Liver (tissue), 8 donors: ENCODE measurements at regions not wholly inside any gene's neighbourhood (a gene's known extent, or its start where the extent isn't known, plus 50 kb on each side); places are given as distances from the start of the nearest gene placed in this dataset.
A peak's percentile ranks its signal among the peaks of the same experiment; 100 is the strongest.

Experiments used
- DNase-seq: peaks from one replicate; pipeline ENCODE4 v3.0.0-alpha.2; 2017; ENCODE audit warnings: low spot score
- H3K27ac ChIP-seq, 2 donors: one replicate each; pipeline ENCODE4 v1.7.0; 2013; ENCODE audit warnings: inconsistent platforms in 2 of 2, low read length in 2 of 2, control low read depth in 1 of 2, low read depth in 1 of 2, mild to moderate bottlenecking in 1 of 2
- H3K27me3 ChIP-seq, 4 donors: one replicate each; pipeline versions ENCODE4 v1.6.1 to v1.7.0; 2013; ENCODE audit warnings: low read length in 3 of 4, inconsistent platforms in 1 of 4, mild to moderate bottlenecking in 1 of 4, moderate library complexity in 1 of 4; ENCODE audit not compliant: control insufficient read depth in 4 of 4, insufficient read depth in 4 of 4
- H3K36me3 ChIP-seq, 4 donors: one replicate each; pipeline versions ENCODE4 v1.6.1 to v1.7.0; 2013; ENCODE audit warnings: low read length in 3 of 4, mild to moderate bottlenecking in 3 of 4, low read depth in 1 of 4, moderate library complexity in 1 of 4; ENCODE audit not compliant: control insufficient read depth in 4 of 4, insufficient read depth in 3 of 4
- H3K4me1 ChIP-seq, 4 donors: one replicate each; pipeline versions ENCODE4 v1.6.1 to v1.7.0; 2013; ENCODE audit warnings: low read length in 3 of 4, mild to moderate bottlenecking in 3 of 4, moderate library complexity in 1 of 4; ENCODE audit not compliant: control insufficient read depth in 4 of 4, insufficient read depth in 4 of 4
- H3K4me3 ChIP-seq, 3 donors: one replicate each; pipeline versions ENCODE4 v1.6.1 to v1.7.0; 2013; ENCODE audit warnings: low read length in 3 of 3, control low read depth in 1 of 3, low read depth in 1 of 3, mild to moderate bottlenecking in 1 of 3
- H3K9ac ChIP-seq, 2 donors: one replicate each; pipeline ENCODE4 v1.7.0; 2013; ENCODE audit warnings: low read length in 2 of 2, mild to moderate bottlenecking in 2 of 2, moderate library complexity in 2 of 2, control low read depth in 1 of 2, low read depth in 1 of 2
- H3K9me3 ChIP-seq, 4 donors: one replicate each; pipeline versions ENCODE4 v1.6.1 to v1.7.0; 2013; ENCODE audit warnings: low read length in 3 of 4; ENCODE audit not compliant: control insufficient read depth in 4 of 4
- ATF3 ChIP-seq: IDR thresholded peaks from 2 replicates; pipeline ENCODE4 v1.6.1; 2016; ENCODE audit warnings: antibody characterized with exemption
- CTCF ChIP-seq: fragments of 150-350 bp; IDR thresholded peaks from 2 replicates; pipeline ENCODE4 v1.5.1; 2017; ENCODE audit warnings: improper control_type of control experiment, low read depth, low read length; ENCODE audit not compliant: missing input control
- EGR1 ChIP-seq, 2 donors: IDR thresholded peaks; 2 replicates each; pipeline ENCODE4 v1.6.1; 2016 to 2018; ENCODE audit warnings: antibody characterized with exemption in 2 of 2, low read depth in 2 of 2
- FOXA1 ChIP-seq: IDR thresholded peaks from 2 replicates; pipeline ENCODE4 v1.6.1; 2016; ENCODE audit warnings: antibody characterized with exemption
- FOXA2 ChIP-seq: IDR thresholded peaks from 2 replicates; pipeline ENCODE4 v1.6.1; 2016; ENCODE audit warnings: antibody characterized with exemption
- GABPA ChIP-seq, 2 donors: IDR thresholded peaks in 1 of 2; conservative IDR thresholded peaks in 1 of 2; 2 replicates each; pipeline ENCODE4 v1.6.1; 2016; ENCODE audit warnings: antibody characterized with exemption in 2 of 2, mild to moderate bottlenecking in 1 of 2, moderate library complexity in 1 of 2
- HNF4A ChIP-seq, 2 donors: conservative IDR thresholded peaks; 2 replicates each; pipeline ENCODE4 v1.6.1; 2016; ENCODE audit warnings: antibody characterized with exemption in 2 of 2, mild to moderate bottlenecking in 2 of 2
- HNF4G ChIP-seq: IDR thresholded peaks from 2 replicates; pipeline ENCODE4 v1.6.1; 2016; ENCODE audit warnings: antibody characterized with exemption
- JUND ChIP-seq, 2 donors: IDR thresholded peaks; 2 replicates each; pipeline ENCODE4 v1.6.1; 2016; ENCODE audit warnings: antibody characterized with exemption in 2 of 2
- MAX ChIP-seq: IDR thresholded peaks from 2 replicates; pipeline ENCODE4 v1.6.1; 2016; ENCODE audit warnings: antibody characterized with exemption
- NR2F2 ChIP-seq: IDR thresholded peaks from 2 replicates; pipeline ENCODE4 v1.6.1; 2016; ENCODE audit warnings: antibody characterized with exemption
- RAD21 ChIP-seq, 2 donors: IDR thresholded peaks; 2 replicates each; pipeline ENCODE4 v1.6.1; 2016; ENCODE audit warnings: antibody characterized with exemption in 2 of 2, mild to moderate bottlenecking in 2 of 2
- REST ChIP-seq: IDR thresholded peaks from 2 replicates; pipeline ENCODE4 v1.6.1; 2016; ENCODE audit warnings: antibody characterized with exemption, mild to moderate bottlenecking
- RXRA ChIP-seq, 2 donors: IDR thresholded peaks; 2 replicates each; pipeline ENCODE4 v1.6.1; 2017 to 2018; ENCODE audit warnings: antibody characterized with exemption in 2 of 2, mild to moderate bottlenecking in 1 of 2
- SP1 ChIP-seq: IDR thresholded peaks from 2 replicates; pipeline ENCODE4 v1.6.1; 2018; ENCODE audit warnings: antibody characterized with exemption, mild to moderate bottlenecking
- TAF1 ChIP-seq: conservative IDR thresholded peaks from 2 replicates; pipeline ENCODE4 v1.6.1; 2016; ENCODE audit warnings: antibody characterized with exemption, mild to moderate bottlenecking
- YY1 ChIP-seq: IDR thresholded peaks from 2 replicates; pipeline ENCODE4 v1.6.1; 2016; ENCODE audit warnings: antibody characterized with exemption, mild to moderate bottlenecking
- ZBTB33 ChIP-seq: IDR thresholded peaks from 2 replicates; pipeline ENCODE4 v1.6.1; 2016; ENCODE audit warnings: antibody characterized with exemption
- WGBS: extraction: QIAGEN DNeasy Blood & Tissue Kit; methylation state at CpG from one replicate; pipeline ENCODE4 v1.1.7; 2013; 5-methylcytosine and 5-hydroxymethylcytosine counted together
- donor health status: healthy.
- donor health status: healthy.
- donor health status: healthy.
- donor health status: healthy.
- donor health status: healthy.

- Histone ChIP-seq H3K27me3 (no peaks in the 10 kb centered on the region), H3K4me3 (no peak overlapping the region), H3K9me3 (no peaks in the 10 kb centered on the region), H3K9ac (no peak overlapping the region), H3K4me1 (peaks cover 6 to 20% (median 16%) of the 10 kb centered on the region in 4 donors), H3K36me3 (no peaks in the 10 kb centered on the region), H3K27ac (no peak overlapping the region)
- DNase-seq: no peak
- WGBS: 91% methylated on average over 6 of the region's 6 CpGs
- TF ChIP-seq YY1 (no peak), RAD21 (IDR thresholded peaks at IDR 0.05) (peak in 1 of 2 donors; percentile 74)
Measured at GRCh38 chr6:169930799-169931198, 179.4 kb downstream of the ERMARD start.

- Histone ChIP-seq H3K9me3 (no peaks in the 10 kb centered on the region), H3K9ac (no peak overlapping the region), H3K4me3 (no peak overlapping the region), H3K27me3 (no peaks in the 10 kb centered on the region), H3K4me1 (peaks cover 0 to 8% (median 1%) of the 10 kb centered on the region in 4 donors), H3K36me3 (no peaks in the 10 kb centered on the region), H3K27ac (no peak overlapping the region)
- DNase-seq: no peak
- TF ChIP-seq NR2F2: no peak
- no peak for TF ChIP-seq RAD21 (IDR thresholded peaks at IDR 0.05)
- no peak for TF ChIP-seq YY1
- no peak for TF ChIP-seq CTCF
- no peak for TF ChIP-seq JUND (IDR thresholded peaks at IDR 0.05)
- TF ChIP-seq GABPA (IDR thresholded peaks at IDR 0.05 in 1 of 2, conservative IDR thresholded peaks at IDR 0.05 in 1 of 2): no peak
- no peak for TF ChIP-seq EGR1 (IDR thresholded peaks at IDR 0.05; ENCODE audit: low read depth in 2 of 2)
- TF ChIP-seq ATF3: no peak
- TF ChIP-seq HNF4G: no peak
- TF ChIP-seq RXRA (IDR thresholded peaks at IDR 0.05): no peak
- TF ChIP-seq SP1: no peak
- no peak for TF ChIP-seq FOXA2
- TF ChIP-seq REST: no peak
- no peak for TF ChIP-seq ZBTB33
- no peak for TF ChIP-seq TAF1
- TF ChIP-seq MAX: no peak
- TF ChIP-seq FOXA1: no peak
- no peak for TF ChIP-seq HNF4A (conservative IDR thresholded peaks at IDR 0.05)
- 92% methylated on average over 5 of the region's 5 CpGs for WGBS
Measured at GRCh38 chr6:169927711-169928110, 176.3 kb downstream of the ERMARD start.
